BE2C (cell line): ENCODE measurements at regions not wholly inside any gene's neighbourhood (a gene's known extent, or its start where the extent isn't known, plus 50 kb on each side); places are given as distances from the start of the nearest gene placed in this dataset.
A peak's percentile ranks its signal among the peaks of the same experiment; 100 is the strongest.

ENCODE experiments used
- DNase-seq: peaks from one replicate; pipeline ENCODE4 v3.0.0-alpha.2; 2020
- H3K27me3 ChIP-seq: fragments of 250-450 bp; sonication (Bioruptor Pico); 2 replicates; pipeline ENCODE4 v1.5.1; 2020; ENCODE audit warnings: mild to moderate bottlenecking
- H3K36me3 ChIP-seq: fragments of 250-450 bp; sonication (Bioruptor Pico); 2 replicates; pipeline ENCODE4 v1.5.1; 2020; ENCODE audit warnings: mild to moderate bottlenecking
- H3K4me1 ChIP-seq: fragments of 250-450 bp; sonication (Bioruptor Pico); 2 replicates; pipeline ENCODE4 v1.5.1; 2020
- H3K4me3 ChIP-seq: 2 replicates; pipeline ENCODE4 v1.5.1; 2011; ENCODE audit warnings: low read depth, low read length
- H3K9me3 ChIP-seq: fragments of 250-450 bp; sonication (Bioruptor Pico); 2 replicates; pipeline ENCODE4 v1.5.1; 2020
- CTCF ChIP-seq: IDR thresholded peaks from 2 replicates; pipeline ENCODE4 v1.5.1; 2012; ENCODE audit warnings: mild to moderate bottlenecking, low read depth, low read length

- Histone ChIP-seq H3K4me1 (peaks cover 10% of the 10 kb centered on the region; the same call in 1 of the 2 replicates), H3K36me3 (no peaks in the 10 kb centered on the region), H3K9me3 (no peaks in the 10 kb centered on the region), H3K4me3 (no peak overlapping the region), H3K27me3 (no peaks in the 10 kb centered on the region)
- no peak for DNase-seq
- TF ChIP-seq CTCF, result no peak
These were observed 71.7 kb upstream of the ZBTB18 start for GRCh38 chr1:243979396-243979795.

GRCh38 chr1:243977094-243977493 lies 74.0 kb upstream of the ZBTB18 start:
- no peaks in the 10 kb centered on the region for H3K27me3 ChIP-seq
- no peaks in the 10 kb centered on the region for H3K36me3 ChIP-seq
- H3K4me3 ChIP-seq, result no peak overlapping the region
- no peaks in the 10 kb centered on the region for H3K9me3 ChIP-seq
- DNase-seq, result no peak
- peaks cover 22% of the 10 kb centered on the region for H3K4me1 ChIP-seq
- TF ChIP-seq CTCF, result no peak

GRCh38 chr1:243974451-243975292 lies 76.4 kb upstream of the ZBTB18 start:
- no peak for TF ChIP-seq CTCF
- Histone ChIP-seq H3K27me3 (no peaks in the 10 kb centered on the region), H3K9me3 (no peaks in the 10 kb centered on the region), H3K36me3 (no peaks in the 10 kb centered on the region), H3K4me1 (peaks cover 23% of the 10 kb centered on the region), H3K4me3 (peak overlapping the region; percentile 8)
- DNase-seq, result peak; percentile 97

GRCh38 chr1:243973169-243973568 lies 77.9 kb upstream of the ZBTB18 start:
- Histone ChIP-seq H3K4me3 (no peak overlapping the region), H3K9me3 (no peaks in the 10 kb centered on the region), H3K27me3 (no peaks in the 10 kb centered on the region), H3K36me3 (no peaks in the 10 kb centered on the region), H3K4me1 (peaks cover 37% of the 10 kb centered on the region)
- peak; percentile 52 for TF ChIP-seq CTCF
- peak; percentile 35 for DNase-seq

GRCh38 chr1:243970077-243970476 lies 81.0 kb upstream of the ZBTB18 start:
- no peak for DNase-seq
- H3K27me3 ChIP-seq, result no peaks in the 10 kb centered on the region
- H3K4me3 ChIP-seq, result no peak overlapping the region
- H3K9me3 ChIP-seq, result no peaks in the 10 kb centered on the region
- peaks cover 41% of the 10 kb centered on the region for H3K4me1 ChIP-seq
- no peaks in the 10 kb centered on the region for H3K36me3 ChIP-seq
- TF ChIP-seq CTCF, result no peak

- no peaks in the 10 kb centered on the region for H3K36me3 ChIP-seq
- no peak for TF ChIP-seq CTCF
- DNase-seq, result no peak
- H3K4me1 ChIP-seq, result peaks cover 34% of the 10 kb centered on the region
- H3K4me3 ChIP-seq, result no peak overlapping the region
- no peaks in the 10 kb centered on the region for H3K9me3 ChIP-seq
- no peaks in the 10 kb centered on the region for H3K27me3 ChIP-seq
These were observed 82.7 kb upstream of the ZBTB18 start for GRCh38 chr1:243968413-243968812.
